ENCODE measurements at regions not wholly inside any gene's neighbourhood (a gene's known extent, or its start where the extent isn't known, plus 50 kb on each side); places are given as distances from the start of the nearest gene placed in this dataset.
"Not testable (repeated sequence)": the region's sequence is repeated elsewhere in the genome, so short reads cannot be mapped to it uniquely, and the experiment has no call there.

DNA sequence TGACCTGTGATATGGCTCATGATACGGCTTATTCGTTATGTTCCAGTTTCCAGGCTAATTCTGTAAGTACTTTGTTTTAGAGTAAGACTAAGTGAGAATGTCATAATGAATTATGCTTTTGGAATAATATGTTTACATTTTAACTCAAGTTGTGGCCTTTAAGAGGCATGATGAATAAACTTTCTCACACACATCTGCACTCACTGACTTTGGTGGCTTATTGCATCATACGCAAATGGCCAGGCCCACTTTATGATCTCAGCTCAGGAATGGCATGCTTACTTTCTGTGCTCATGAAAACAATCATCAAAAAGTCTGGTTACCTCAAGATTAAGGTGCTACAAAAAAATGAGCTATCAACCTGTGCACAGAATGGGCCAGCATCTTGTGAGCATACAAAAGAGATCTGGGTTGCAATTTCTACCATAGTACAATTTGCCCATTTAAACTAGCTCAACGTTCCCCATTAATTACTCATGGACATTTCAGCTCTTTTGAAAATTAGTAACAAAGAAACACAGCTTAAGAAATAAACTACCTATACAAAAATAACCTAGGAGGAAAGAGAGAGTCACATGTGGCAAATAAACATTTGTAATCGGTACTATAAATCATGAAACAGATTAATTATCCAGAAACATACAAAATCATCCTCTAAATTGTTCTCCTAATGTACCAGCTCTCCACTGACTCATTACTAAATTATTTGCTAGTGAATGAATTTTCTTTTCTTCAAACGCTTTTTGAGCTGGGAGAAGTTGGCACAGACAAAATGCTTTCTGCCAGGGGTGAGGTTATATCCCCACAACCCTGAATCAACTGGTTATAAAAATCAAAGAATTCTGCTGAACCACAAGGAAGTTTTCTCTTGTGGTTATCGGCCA, 439.0 kb upstream of the ADAMTS9 start:
- peak; percentile 76 for DNase-seq (ENCODE audit: low read depth)
- H3K4me3 ChIP-seq (ENCODE audit: low read length) = no peak overlapping the region
- TF ChIP-seq, protein P1, sequence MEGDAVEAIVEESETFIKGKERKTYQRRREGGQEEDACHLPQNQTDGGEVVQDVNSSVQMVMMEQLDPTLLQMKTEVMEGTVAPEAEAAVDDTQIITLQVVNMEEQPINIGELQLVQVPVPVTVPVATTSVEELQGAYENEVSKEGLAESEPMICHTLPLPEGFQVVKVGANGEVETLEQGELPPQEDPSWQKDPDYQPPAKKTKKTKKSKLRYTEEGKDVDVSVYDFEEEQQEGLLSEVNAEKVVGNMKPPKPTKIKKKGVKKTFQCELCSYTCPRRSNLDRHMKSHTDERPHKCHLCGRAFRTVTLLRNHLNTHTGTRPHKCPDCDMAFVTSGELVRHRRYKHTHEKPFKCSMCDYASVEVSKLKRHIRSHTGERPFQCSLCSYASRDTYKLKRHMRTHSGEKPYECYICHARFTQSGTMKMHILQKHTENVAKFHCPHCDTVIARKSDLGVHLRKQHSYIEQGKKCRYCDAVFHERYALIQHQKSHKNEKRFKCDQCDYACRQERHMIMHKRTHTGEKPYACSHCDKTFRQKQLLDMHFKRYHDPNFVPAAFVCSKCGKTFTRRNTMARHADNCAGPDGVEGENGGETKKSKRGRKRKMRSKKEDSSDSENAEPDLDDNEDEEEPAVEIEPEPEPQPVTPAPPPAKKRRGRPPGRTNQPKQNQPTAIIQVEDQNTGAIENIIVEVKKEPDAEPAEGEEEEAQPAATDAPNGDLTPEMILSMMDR (conservative IDR thresholded peaks at IDR 0.05; ENCODE audit: low read length) = no peak

DNA sequence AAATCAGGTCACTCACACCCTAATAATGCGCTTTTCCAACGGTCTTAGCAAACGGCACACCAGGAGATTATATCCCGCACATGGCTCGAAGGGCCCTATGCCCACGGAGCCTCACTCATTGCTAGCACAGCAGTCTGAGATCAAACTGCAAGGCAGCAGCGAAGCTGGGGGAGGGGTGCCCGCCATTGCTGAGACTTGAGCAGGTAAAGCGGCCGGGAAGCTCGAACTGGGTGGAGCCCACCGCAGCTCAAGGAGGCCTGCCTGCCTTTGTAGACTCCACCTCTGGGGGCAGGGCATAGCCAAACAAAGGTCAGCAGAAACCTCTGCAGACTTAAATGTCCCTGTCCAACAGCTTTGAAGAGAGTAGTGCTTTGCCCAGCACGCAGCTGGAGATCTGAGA, 432.4 kb upstream of the ADAMTS9 start:
- not testable (repeated sequence) for H3K4me3 ChIP-seq (ENCODE audit: low read length); DNase-seq (ENCODE audit: low read depth)

DNA sequence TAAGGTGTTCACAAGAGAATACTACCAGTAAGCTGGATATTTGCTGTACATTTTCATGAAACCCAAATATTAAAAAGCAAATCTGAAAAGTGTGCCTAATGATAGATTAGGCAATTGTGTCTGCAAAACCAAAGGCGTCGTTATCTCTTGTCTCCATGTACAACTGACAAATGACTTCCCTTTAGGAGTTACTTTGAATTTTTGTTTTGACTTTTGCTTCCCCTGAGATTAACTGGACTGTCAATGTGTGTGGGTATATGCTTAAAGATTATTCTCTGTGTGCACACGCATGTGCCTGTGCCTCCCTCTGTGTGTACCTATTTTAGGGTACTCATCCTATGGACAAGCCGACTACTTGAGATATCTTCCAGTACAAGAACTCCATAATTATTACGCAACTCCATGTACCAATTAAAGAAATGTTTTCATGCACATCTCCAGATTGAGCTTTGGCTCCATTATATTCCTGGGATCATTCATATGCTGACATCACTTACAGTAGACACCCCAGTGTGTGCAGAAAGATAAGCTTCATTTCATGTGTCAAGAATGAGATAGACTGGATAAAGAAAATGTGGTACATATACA, 431.2 kb upstream of the ADAMTS9 start:
- DNase-seq (ENCODE audit: low read depth) = no peak
- TF ChIP-seq, protein P1 (conservative IDR thresholded peaks at IDR 0.05; ENCODE audit: low read length) = no peak
- H3K4me3 ChIP-seq (ENCODE audit: low read length) = no peak overlapping the region

DNA sequence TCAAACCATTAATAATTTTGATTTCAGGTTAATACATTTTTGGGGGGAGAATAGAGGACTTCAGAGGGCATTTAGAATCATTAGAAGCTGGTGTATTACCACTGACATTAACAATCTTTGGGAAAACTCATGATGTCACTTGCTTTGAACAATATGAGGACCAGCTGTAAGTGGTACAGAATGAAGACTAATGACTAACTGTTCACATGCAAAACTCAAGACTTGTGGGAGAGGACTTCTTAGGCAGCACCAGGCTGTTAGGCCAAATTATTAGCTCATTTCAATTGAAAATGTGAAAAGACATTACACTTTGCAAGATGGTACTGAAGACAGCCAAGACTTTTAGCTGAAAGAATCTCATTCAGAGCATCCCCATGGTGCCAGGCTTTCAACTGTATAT, 426.2 kb upstream of the ADAMTS9 start:
- no peak overlapping the region for H3K4me3 ChIP-seq (ENCODE audit: low read length)
- TF ChIP-seq, protein P1 (conservative IDR thresholded peaks at IDR 0.05; ENCODE audit: low read length) = no peak
- DNase-seq (ENCODE audit: low read depth) = no peak

DNA sequence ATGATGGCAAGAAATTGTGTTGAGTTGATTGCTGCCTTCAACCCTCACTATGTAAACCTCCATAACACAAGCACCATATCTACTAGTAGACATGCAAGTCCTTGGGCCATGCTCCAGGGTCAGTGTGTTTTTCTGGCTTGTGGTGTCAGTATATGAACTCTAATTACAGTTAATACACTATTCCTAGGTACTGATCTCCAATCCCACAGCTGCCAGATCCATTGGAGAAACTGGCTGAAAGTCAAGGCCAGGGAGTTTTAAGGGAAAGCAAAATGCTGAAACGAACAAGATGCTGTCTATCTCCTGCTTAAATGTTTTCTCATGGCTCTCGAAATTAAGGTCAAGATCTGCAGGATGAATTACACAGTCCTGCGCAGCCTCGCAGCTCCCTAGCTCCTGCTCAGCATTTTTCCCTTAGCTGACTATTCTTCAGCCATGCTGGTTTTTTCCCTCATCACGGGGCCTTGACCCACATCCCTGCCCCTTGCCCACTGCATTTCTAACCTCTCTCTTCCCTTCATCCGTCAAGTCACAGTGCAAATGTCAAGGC, 425.0 kb upstream of the ADAMTS9 start:
- TF ChIP-seq, protein P1 (conservative IDR thresholded peaks at IDR 0.05; ENCODE audit: low read length) = no peak
- no peak overlapping the region for H3K4me3 ChIP-seq (ENCODE audit: low read length)
- no peak for DNase-seq (ENCODE audit: low read depth)

DNA sequence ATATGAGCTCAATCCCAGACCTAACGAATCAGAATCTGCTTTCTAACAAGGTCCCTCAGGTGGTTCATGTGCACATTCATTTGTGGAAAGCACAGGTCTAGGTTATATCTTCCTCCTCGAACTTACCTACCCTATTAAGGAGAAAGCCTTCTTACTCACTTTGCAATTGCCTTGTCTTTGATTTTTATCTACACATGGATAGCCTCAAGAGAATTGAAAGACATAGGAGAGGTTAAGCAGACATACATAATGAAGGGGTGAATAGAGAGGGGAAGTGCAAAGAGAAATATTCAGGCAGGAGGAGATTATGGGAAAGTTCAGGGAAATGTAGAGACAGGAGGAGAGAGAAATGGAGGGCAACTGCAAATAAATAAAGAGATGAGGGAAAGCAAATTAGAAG, 422.9 kb upstream of the ADAMTS9 start:
- DNase-seq (ENCODE audit: low read depth) = no peak
- TF ChIP-seq, protein P1 (conservative IDR thresholded peaks at IDR 0.05; ENCODE audit: low read length) = no peak

DNA sequence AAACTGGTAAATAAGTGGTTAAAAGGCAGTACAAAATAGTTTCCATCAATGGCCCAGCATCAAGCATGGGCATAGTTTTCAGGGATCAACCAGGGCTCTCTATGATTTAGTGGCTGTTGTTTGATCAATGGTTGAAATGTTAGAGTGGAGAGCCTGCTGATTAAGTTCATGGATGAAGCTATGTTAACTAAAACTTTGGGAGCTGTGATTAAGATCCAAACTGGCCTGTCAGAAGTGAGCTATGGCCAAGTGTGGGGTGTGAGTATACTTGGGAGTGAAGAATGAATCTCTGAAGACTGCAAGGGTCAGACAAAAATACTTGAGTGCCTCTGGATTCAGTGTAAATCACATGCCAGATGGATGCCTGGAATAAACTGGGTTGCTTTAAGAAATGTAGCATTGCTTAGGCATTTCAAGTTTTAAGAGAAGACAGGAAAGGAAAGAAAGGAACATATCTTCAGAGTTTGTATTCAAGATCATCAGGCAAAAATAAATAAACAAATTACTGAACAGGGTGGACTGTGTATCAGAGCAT, 422.2 kb upstream of the ADAMTS9 start:
- no peak overlapping the region for H3K4me3 ChIP-seq (ENCODE audit: low read length)
- TF ChIP-seq, protein P1 (conservative IDR thresholded peaks at IDR 0.05; ENCODE audit: low read length) = no peak
- no peak for DNase-seq (ENCODE audit: low read depth)

More for the DNA sequence above, 422.9 kb upstream of the ADAMTS9 start:
- H3K4me3 ChIP-seq (ENCODE audit: low read length) = no peak overlapping the region

Data from AG10803 (cell line).